IMR-90 (cell line): ENCODE measurements at regions not wholly inside any gene's neighbourhood (a gene's known extent, or its start where the extent isn't known, plus 50 kb on each side); places are given as distances from the start of the nearest gene placed in this dataset.

Experiments used
- ATAC-seq: fragments of 200-7000 bp; cut with Tn5 transposase; 2 replicates; pipeline ENCODE4 v1.9.1; 2020; ENCODE audit warnings: low read depth, mild to moderate bottlenecking, moderate library complexity
- BruUV-seq: library from RNA; stranded (reverse); fragments of 400-500 nt; replicated peaks from 2 replicates; lab custom pipeline; 2021; lab: Mats Ljungman, UMichigan
- CTCF ChIA-PET: fragments of 300-600 bp; formaldehyde crosslinking; extraction: SDS; loops from one replicate; lab custom pipeline; 2021; ENCODE audit warnings: antibody characterized with exemption; lab: Yijun Ruan, JAX
- POLR2A ChIA-PET: fragments of 300-600 bp; sonication (Branson Sonifier 250); formaldehyde crosslinking; loops from one replicate; lab custom pipeline; 2022; ENCODE audit warnings: antibody characterized with exemption; ENCODE audit not compliant: unreplicated experiment; lab: Charles Lee
- DNase-seq: peaks from one replicate; pipeline ENCODE4 v3.0.0; 2013
- H2AFZ ChIP-seq: replicated peaks from 2 replicates; pipeline ENCODE3; 2013; ENCODE audit warnings: low read length, mild to moderate bottlenecking; ENCODE audit not compliant: poor library complexity
- H2AK5ac ChIP-seq: 2 replicates; pipeline ENCODE4 v1.6.1; 2013; ENCODE audit warnings: low read depth, low read length, inconsistent platforms
- H2AK9ac ChIP-seq: replicated peaks from 2 replicates; pipeline ENCODE3; 2013; ENCODE audit warnings: mild to moderate bottlenecking, low read depth, low read length, moderate library complexity; ENCODE audit not compliant: poor library complexity
- H2BK120ac ChIP-seq: 2 replicates; pipeline ENCODE4 v1.6.1; 2013; ENCODE audit warnings: low read depth, low read length, inconsistent platforms
- H2BK15ac ChIP-seq: 3 replicates; pipeline ENCODE4 v1.6.1; 2013; ENCODE audit warnings: low read depth, low read length, inconsistent platforms
- H2BK20ac ChIP-seq: 2 replicates; pipeline ENCODE4 v1.6.1; 2013; ENCODE audit warnings: low read depth, mild to moderate bottlenecking, inconsistent platforms, low read length, moderate library complexity
- H2BK5ac ChIP-seq: 2 replicates; pipeline ENCODE4 v1.6.1; 2013; ENCODE audit warnings: mild to moderate bottlenecking, low read depth, low read length, inconsistent platforms; ENCODE audit not compliant: poor library complexity, severe bottlenecking
- H3K14ac ChIP-seq: replicated peaks from 2 replicates; pipeline ENCODE4 v1.6.1; 2013; ENCODE audit warnings: low read depth, low read length, inconsistent platforms
- H3K18ac ChIP-seq: 2 replicates; pipeline ENCODE4 v1.6.1; 2013; ENCODE audit warnings: low read depth, low read length, control low read depth
- H3K23ac ChIP-seq: 2 replicates; pipeline ENCODE4 v1.6.1; 2013; ENCODE audit warnings: low read depth, low read length, inconsistent platforms
- H3K27ac ChIP-seq: 2 replicates; pipeline ENCODE4 v1.5.1; 2013; ENCODE audit warnings: mild to moderate bottlenecking, control low read depth, low read length; ENCODE audit not compliant: insufficient read depth
- H3K27me3 ChIP-seq: 2 replicates; pipeline ENCODE4 v1.6.1; 2013; ENCODE audit warnings: low read length; ENCODE audit not compliant: control insufficient read depth, insufficient read depth
- H3K36me3 ChIP-seq: 2 replicates; pipeline ENCODE4 v1.6.1; 2013; ENCODE audit warnings: low read length, mixed read lengths; ENCODE audit not compliant: control insufficient read depth, insufficient read depth
- H3K4ac ChIP-seq: 2 replicates; pipeline ENCODE4 v1.6.1; 2013; ENCODE audit warnings: low read depth, low read length, inconsistent platforms
- H3K4me1 ChIP-seq: 2 replicates; pipeline ENCODE4 v1.6.1; 2013; ENCODE audit warnings: low read length, mixed read lengths; ENCODE audit not compliant: control insufficient read depth, insufficient read depth
- H3K4me2 ChIP-seq: 2 replicates; pipeline ENCODE4 v1.6.1; 2013; ENCODE audit warnings: low read depth, mild to moderate bottlenecking, control low read depth, low read length, moderate library complexity
- H3K4me3 ChIP-seq: 2 replicates; pipeline ENCODE4 v1.5.1; 2013; ENCODE audit warnings: low read depth, mild to moderate bottlenecking, control low read depth, low read length, moderate library complexity; ENCODE audit not compliant: insufficient read depth
- H3K56ac ChIP-seq: 2 replicates; pipeline ENCODE4 v1.6.1; 2013; ENCODE audit warnings: low read length, inconsistent platforms; ENCODE audit not compliant: insufficient read depth; ENCODE audit errors: extremely low read depth
- H3K79me1 ChIP-seq, 2 experiments: 2 replicates each; pipeline ENCODE4 v1.6.1; 2013; ENCODE audit warnings: low read length in 2 of 2, inconsistent platforms in 1 of 2, low read depth in 1 of 2
- H3K9ac ChIP-seq: 2 replicates; pipeline ENCODE4 v1.6.1; 2013; ENCODE audit warnings: low read depth, low read length, control low read depth
- H3K9me1 ChIP-seq: 2 replicates; pipeline ENCODE4 v1.6.1; 2013; ENCODE audit warnings: low read length, inconsistent platforms; ENCODE audit not compliant: insufficient read depth
- H3K9me3 ChIP-seq: 2 replicates; pipeline ENCODE4 v1.6.1; 2013; ENCODE audit warnings: low read length; ENCODE audit not compliant: control insufficient read depth, insufficient read depth
- H4K20me1 ChIP-seq: 2 replicates; pipeline ENCODE4 v1.6.1; 2013; ENCODE audit warnings: low read length, inconsistent platforms; ENCODE audit not compliant: insufficient read depth
- H4K5ac ChIP-seq: 2 replicates; pipeline ENCODE4 v1.6.1; 2013; ENCODE audit warnings: mild to moderate bottlenecking, low read depth, low read length, control low read depth
- H4K8ac ChIP-seq, 2 experiments: 2 replicates each; pipeline ENCODE4 v1.6.1; 2013; ENCODE audit warnings: low read depth in 2 of 2, low read length in 2 of 2, control low read depth in 1 of 2, inconsistent platforms in 1 of 2
- H4K91ac ChIP-seq: 2 replicates; pipeline ENCODE4 v1.6.1; 2013; ENCODE audit warnings: low read depth, low read length, inconsistent platforms; ENCODE audit not compliant: insufficient read depth
- BHLHE40 ChIP-seq: fragments of 150-350 bp; IDR thresholded peaks from 2 replicates; pipeline ENCODE4 v1.6.1; 2016; ENCODE audit warnings: mild to moderate bottlenecking, low read depth, low read length
- CEBPB ChIP-seq: IDR thresholded peaks from 2 replicates; pipeline ENCODE4 v1.6.1; 2012; ENCODE audit warnings: low read depth, low read length, improper control_type of control experiment
- CHD1 ChIP-seq: IDR thresholded peaks from 2 replicates; pipeline ENCODE4 v1.6.1; 2012; ENCODE audit warnings: low read depth, low read length, improper control_type of control experiment
- CTCF ChIP-seq: conservative IDR thresholded peaks from 2 replicates; pipeline ENCODE4 v1.5.1; 2012; ENCODE audit warnings: mild to moderate bottlenecking, low read depth, low read length, improper control_type of control experiment
- FOS ChIP-seq: fragments of 150-350 bp; IDR thresholded peaks from 2 replicates; pipeline ENCODE4 v1.6.1; 2016; ENCODE audit warnings: low read depth, low read length
- MAFK ChIP-seq: IDR thresholded peaks from 2 replicates; pipeline ENCODE4 v1.6.1; 2012; ENCODE audit warnings: low read depth, low read length, improper control_type of control experiment
- MAZ ChIP-seq: IDR thresholded peaks from 2 replicates; pipeline ENCODE4 v1.6.1; 2012; ENCODE audit warnings: low read depth, mild to moderate bottlenecking, low read length, improper control_type of control experiment, moderate library complexity, borderline replicate concordance
- MXI1 ChIP-seq: IDR thresholded peaks from 2 replicates; pipeline ENCODE4 v1.6.1; 2012; ENCODE audit warnings: low read depth, mild to moderate bottlenecking, low read length, moderate library complexity, borderline replicate concordance
- NFE2L2 ChIP-seq: fragments of 150-350 bp; IDR thresholded peaks from 2 replicates; pipeline ENCODE4 v1.6.1; 2016; ENCODE audit warnings: low read depth, mild to moderate bottlenecking, low read length
- POLR2A ChIP-seq: IDR thresholded peaks from 2 replicates; pipeline ENCODE4 v1.6.1; 2012; ENCODE audit warnings: mild to moderate bottlenecking, low read depth, low read length
- RAD21 ChIP-seq: IDR thresholded peaks from 2 replicates; pipeline ENCODE4 v1.6.1; 2012; ENCODE audit warnings: low read length, improper control_type of control experiment
- RCOR1 ChIP-seq: IDR thresholded peaks from 2 replicates; pipeline ENCODE4 v1.6.1; 2012; ENCODE audit warnings: mild to moderate bottlenecking, low read length, improper control_type of control experiment; ENCODE audit not compliant: insufficient replicate concordance
- RFX5 ChIP-seq: IDR thresholded peaks from 2 replicates; pipeline ENCODE4 v1.8.0; 2012; ENCODE audit warnings: low read depth, mild to moderate bottlenecking, low read length, moderate library complexity
- SMC3 ChIP-seq: fragments of 150-350 bp; IDR thresholded peaks from 2 replicates; pipeline ENCODE4 v1.6.1; 2016; ENCODE audit warnings: low read depth, mild to moderate bottlenecking, antibody characterized with exemption, low read length, moderate library complexity
- dilution Hi-C: fragments of 300-500 bp; cut with HindIII; formaldehyde crosslinking; loops from one replicate; pipeline ENCODE4 v1.14.3; 2018; ENCODE audit warnings: low sequenced_read_pairs; ENCODE audit not compliant: unreplicated experiment
- in situ Hi-C: fragments of 300-500 bp; cut with MboI; formaldehyde crosslinking; loops from 3 replicates; pipeline ENCODE4 v1.14.3; 2019; ENCODE audit warnings: low sequenced_read_pairs, inconsistent platforms, mixed read lengths
- intact Hi-C: fragments of 100-400 bp; cut with micrococcal nuclease; formaldehyde crosslinking; loops from 2 replicates; pipeline ENCODE4 v1.10.0; 2022
- TF ChIP-seq, protein P1 (sequence below): fragments of 150-350 bp; IDR thresholded peaks from 2 replicates; pipeline ENCODE4 v1.6.1; 2017; ENCODE audit warnings: mild to moderate bottlenecking, antibody characterized with exemption, low read length, low read depth
- TF ChIP-seq, protein P2 (sequence below): fragments of 150-350 bp; IDR thresholded peaks from 2 replicates; pipeline ENCODE4 v1.6.1; 2016; ENCODE audit warnings: low read depth, mild to moderate bottlenecking, low read length, moderate library complexity, borderline replicate concordance

GRCh38 chr4:14400307-14400706 lies 602.0 kb upstream of the CPEB2 start:
- Histone ChIP-seq H4K5ac (no peak overlapping the region), H3K9me1 (no peaks in the 10 kb centered on the region), H4K8ac (no peak overlapping the region), H3K4me2 (no peak overlapping the region), H2AK9ac (no peak overlapping the region), H3K9ac (no peak overlapping the region), H3K18ac (no peak overlapping the region), H2BK15ac (no peak overlapping the region), H3K4me1 (no peaks in the 10 kb centered on the region), H3K27ac (no peak overlapping the region), H3K14ac (no peak overlapping the region), H3K79me1 (no peaks in the 10 kb centered on the region), H3K56ac (no peak overlapping the region), H3K4ac (no peak overlapping the region), H2BK120ac (no peak overlapping the region), H4K20me1 (no peaks in the 10 kb centered on the region), H2BK5ac (no peak overlapping the region), H3K27me3 (no peaks in the 10 kb centered on the region), H2AK5ac (no peak overlapping the region), H3K36me3 (no peaks in the 10 kb centered on the region), H3K4me3 (no peak overlapping the region), H2BK20ac (no peak overlapping the region), H2AFZ (no peak overlapping the region), H3K9me3 (no peaks in the 10 kb centered on the region), H3K23ac (no peak overlapping the region), H4K91ac (no peak overlapping the region)
- dilution Hi-C loops (no loop called here), intact Hi-C loops (no loop called here), in situ Hi-C loops (no loop called here)
- no TSS peak for BruUV-seq
- CTCF ChIA-PET = no interaction called here
- DNase-seq (no peak), ATAC-seq (no peak)
- TF ChIP-seq FOS (no peak), CHD1 (no peak), MAFK (no peak), NFE2L2 (no peak), POLR2A (no peak), RCOR1 (no peak), MAZ (no peak), RAD21 (no peak), RFX5 (no peak), SMC3 (no peak), BHLHE40 (no peak), CEBPB (no peak), MXI1 (no peak), CTCF (no peak)
- TF ChIP-seq, protein P1, sequence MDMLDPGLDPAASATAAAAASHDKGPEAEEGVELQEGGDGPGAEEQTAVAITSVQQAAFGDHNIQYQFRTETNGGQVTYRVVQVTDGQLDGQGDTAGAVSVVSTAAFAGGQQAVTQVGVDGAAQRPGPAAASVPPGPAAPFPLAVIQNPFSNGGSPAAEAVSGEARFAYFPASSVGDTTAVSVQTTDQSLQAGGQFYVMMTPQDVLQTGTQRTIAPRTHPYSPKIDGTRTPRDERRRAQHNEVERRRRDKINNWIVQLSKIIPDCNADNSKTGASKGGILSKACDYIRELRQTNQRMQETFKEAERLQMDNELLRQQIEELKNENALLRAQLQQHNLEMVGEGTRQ = no peak
- TF ChIP-seq, protein P2, sequence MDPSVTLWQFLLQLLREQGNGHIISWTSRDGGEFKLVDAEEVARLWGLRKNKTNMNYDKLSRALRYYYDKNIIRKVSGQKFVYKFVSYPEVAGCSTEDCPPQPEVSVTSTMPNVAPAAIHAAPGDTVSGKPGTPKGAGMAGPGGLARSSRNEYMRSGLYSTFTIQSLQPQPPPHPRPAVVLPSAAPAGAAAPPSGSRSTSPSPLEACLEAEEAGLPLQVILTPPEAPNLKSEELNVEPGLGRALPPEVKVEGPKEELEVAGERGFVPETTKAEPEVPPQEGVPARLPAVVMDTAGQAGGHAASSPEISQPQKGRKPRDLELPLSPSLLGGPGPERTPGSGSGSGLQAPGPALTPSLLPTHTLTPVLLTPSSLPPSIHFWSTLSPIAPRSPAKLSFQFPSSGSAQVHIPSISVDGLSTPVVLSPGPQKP = no peak
- POLR2A ChIA-PET = no interaction called here
